H9 (cell line): ENCODE measurements at regions not wholly inside any gene's neighbourhood (a gene's known extent, or its start where the extent isn't known, plus 50 kb on each side); places are given as distances from the start of the nearest gene placed in this dataset.

Experiments used
- DNase-seq: peaks from one replicate; pipeline ENCODE4 v3.0.0-alpha.2; 2017
- H2AFZ ChIP-seq: one replicate; pipeline ENCODE4 v1.6.1; 2013; ENCODE audit warnings: mild to moderate bottlenecking, low read length, control low read depth, moderate library complexity
- H2AK5ac ChIP-seq: 2 replicates; pipeline ENCODE4 v1.6.1; 2013; ENCODE audit warnings: low read length, control low read depth, mixed read lengths; ENCODE audit not compliant: insufficient read length
- H2BK120ac ChIP-seq: one replicate; pipeline ENCODE4 v1.6.1; 2013; ENCODE audit warnings: low read depth, mild to moderate bottlenecking, low read length, control low read depth, inconsistent platforms; ENCODE audit not compliant: poor library complexity, severe bottlenecking
- H2BK12ac ChIP-seq: 2 replicates; pipeline ENCODE4 v1.6.1; 2013; ENCODE audit warnings: low read length, control low read depth, mixed read lengths, low read depth; ENCODE audit not compliant: insufficient read length
- H2BK15ac ChIP-seq: 2 replicates; pipeline ENCODE4 v1.6.1; 2013; ENCODE audit warnings: low read depth, low read length, control low read depth
- H2BK20ac ChIP-seq: one replicate; pipeline ENCODE4 v1.6.1; 2013; ENCODE audit warnings: low read depth, mild to moderate bottlenecking, low read length, control low read depth, inconsistent platforms; ENCODE audit not compliant: poor library complexity, severe bottlenecking
- H2BK5ac ChIP-seq: 2 replicates; pipeline ENCODE4 v1.6.1; 2013; ENCODE audit warnings: low read length, control low read depth, mixed read lengths; ENCODE audit not compliant: insufficient read length
- H3K14ac ChIP-seq: 2 replicates; pipeline ENCODE4 v1.6.1; 2013; ENCODE audit warnings: low read length, control low read depth; ENCODE audit not compliant: insufficient read depth
- H3K18ac ChIP-seq: 2 replicates; pipeline ENCODE4 v1.6.1; 2013; ENCODE audit warnings: low read depth, mild to moderate bottlenecking, mixed read lengths, low read length, control low read depth; ENCODE audit not compliant: insufficient read length
- H3K23ac ChIP-seq: 2 replicates; pipeline ENCODE4 v1.6.1; 2013; ENCODE audit warnings: low read length, control low read depth, mixed read lengths, low read depth; ENCODE audit not compliant: insufficient read length
- H3K23me2 ChIP-seq: 2 replicates; pipeline ENCODE4 v1.6.1; 2013; ENCODE audit warnings: low read depth, mild to moderate bottlenecking, mixed read lengths, low read length, control low read depth; ENCODE audit not compliant: insufficient read length, poor library complexity, severe bottlenecking
- H3K27ac ChIP-seq: 2 replicates; pipeline ENCODE4 v1.5.1; 2013; ENCODE audit warnings: low read length, control low read depth, mixed read lengths, low read depth; ENCODE audit not compliant: insufficient read length
- H3K27me3 ChIP-seq: 2 replicates; pipeline ENCODE4 v1.6.1; 2013; ENCODE audit warnings: low read length, control low read depth, inconsistent platforms; ENCODE audit not compliant: insufficient read depth
- H3K4ac ChIP-seq: 2 replicates; pipeline ENCODE4 v1.6.1; 2013; ENCODE audit warnings: low read depth, mild to moderate bottlenecking, control low read depth, inconsistent platforms, low read length, moderate library complexity
- H3K4me1 ChIP-seq: 2 replicates; pipeline ENCODE4 v1.6.1; 2013; ENCODE audit warnings: low read length, control low read depth, inconsistent platforms; ENCODE audit not compliant: insufficient read depth
- H3K4me2 ChIP-seq: 2 replicates; pipeline ENCODE4 v1.6.1; 2013; ENCODE audit warnings: low read length, control low read depth, mixed read lengths; ENCODE audit not compliant: insufficient read length, insufficient read depth
- H3K56ac ChIP-seq: 2 replicates; pipeline ENCODE4 v1.6.1; 2013; ENCODE audit warnings: low read depth, mild to moderate bottlenecking, mixed read lengths, low read length, control low read depth; ENCODE audit not compliant: insufficient read length
- H3K79me1 ChIP-seq: 2 replicates; pipeline ENCODE4 v1.6.1; 2013; ENCODE audit warnings: low read depth, mild to moderate bottlenecking, moderate library complexity, low read length, control low read depth, inconsistent platforms; ENCODE audit not compliant: insufficient read depth, poor library complexity, severe bottlenecking
- H3K79me2 ChIP-seq: 2 replicates; pipeline ENCODE4 v1.6.1; 2013; ENCODE audit warnings: low read length, control low read depth, inconsistent platforms; ENCODE audit not compliant: insufficient read depth
- H3K9ac ChIP-seq: 2 replicates; pipeline ENCODE4 v1.6.1; 2013; ENCODE audit warnings: low read length, control low read depth, mixed read lengths; ENCODE audit not compliant: insufficient read length; ENCODE audit errors: extremely low read depth
- H3K9me3 ChIP-seq: one replicate; pipeline ENCODE4 v1.6.1; 2013; ENCODE audit warnings: low read depth, low read length, inconsistent platforms; ENCODE audit not compliant: control insufficient read depth
- H3T11ph ChIP-seq: one replicate; pipeline ENCODE4 v1.6.1; 2013; ENCODE audit warnings: mild to moderate bottlenecking, low read length, control low read depth, inconsistent platforms
- H4K20me1 ChIP-seq: one replicate; pipeline ENCODE4 v1.6.1; 2013; ENCODE audit not compliant: control insufficient read depth, insufficient read length, insufficient read depth
- H4K5ac ChIP-seq: 2 replicates; pipeline ENCODE4 v1.6.1; 2013; ENCODE audit warnings: low read depth, mild to moderate bottlenecking, mixed read lengths, low read length, control low read depth; ENCODE audit not compliant: insufficient read length
- H4K8ac ChIP-seq: replicated peaks from 2 replicates; pipeline ENCODE4 v1.6.1; 2013; ENCODE audit warnings: low read length, control low read depth, mixed read lengths, low read depth; ENCODE audit not compliant: insufficient read length
- H4K91ac ChIP-seq: 2 replicates; pipeline ENCODE4 v1.6.1; 2013; ENCODE audit warnings: low read depth, mild to moderate bottlenecking, moderate library complexity, mixed read lengths, low read length, control low read depth; ENCODE audit not compliant: insufficient read length
- H3K27ac Mint-ChIP-seq, 3 experiments: 2 replicates in 2 of 3; 3 replicates in 1 of 3; pipeline ENCODE4 v1.8.0; 2020 to 2021; ENCODE audit warnings: mixed read lengths in 3 of 3, mild to moderate bottlenecking in 1 of 3, moderate library complexity in 1 of 3
- H3K27me3 Mint-ChIP-seq: 2 replicates; pipeline ENCODE4 v1.8.0; 2021; ENCODE audit warnings: low read depth, mild to moderate bottlenecking, moderate library complexity, mixed read lengths
- H3K36me3 Mint-ChIP-seq, 3 experiments: 2 replicates in 2 of 3; 3 replicates in 1 of 3; pipeline ENCODE4 v1.8.0; 2020 to 2021; ENCODE audit warnings: low read depth in 3 of 3, mixed read lengths in 3 of 3; ENCODE audit not compliant: insufficient read depth in 1 of 3
- H3K4me1 Mint-ChIP-seq, 2 experiments: 2 replicates each; pipeline ENCODE4 v1.8.0; 2020; ENCODE audit warnings: mixed read lengths in 2 of 2
- H3K4me3 Mint-ChIP-seq, 2 experiments: 2 replicates in 1 of 2; 3 replicates in 1 of 2; pipeline ENCODE4 v1.8.0; 2020 to 2021; ENCODE audit warnings: mild to moderate bottlenecking in 2 of 2, mixed read lengths in 2 of 2, moderate library complexity in 1 of 2
- H3K9me3 Mint-ChIP-seq, 2 experiments: 2 replicates in 1 of 2; 3 replicates in 1 of 2; pipeline ENCODE4 v1.8.0; 2020; ENCODE audit warnings: mild to moderate bottlenecking in 2 of 2, mixed read lengths in 2 of 2, moderate library complexity in 1 of 2
- WGBS: extraction: QIAGEN DNeasy Blood & Tissue Kit; methylation state at CpG from one replicate; pipeline ENCODE4 v1.1.7; 2013; ENCODE audit warnings: missing lambda C conversion rate, low lambda C conversion rate, mixed read lengths; ENCODE audit not compliant: insufficient read length; ENCODE audit errors: extremely low coverage; 5-methylcytosine and 5-hydroxymethylcytosine counted together
- TF ChIP-seq, protein P1 (sequence below): fragments of 200-600 bp; sonication (generic); conservative IDR thresholded peaks from 3 replicates; pipeline ENCODE4 v1.8.0; 2021; ENCODE audit warnings: antibody characterized with exemption, mild to moderate bottlenecking

DNA sequence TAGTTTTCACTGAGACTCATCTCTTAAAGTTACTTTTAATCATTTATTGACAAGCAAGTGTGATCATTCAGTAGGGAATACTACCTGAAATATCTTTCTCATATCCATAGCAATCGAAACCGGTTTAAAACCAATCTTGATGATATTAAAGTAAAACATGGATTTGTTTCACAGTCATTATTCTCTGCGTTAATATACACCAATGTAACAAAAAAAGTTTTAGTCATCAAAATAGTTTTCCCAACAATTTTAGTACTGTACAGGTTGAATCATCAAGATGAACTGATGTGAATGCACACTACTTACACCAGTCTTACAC is 137.0 kb upstream of the KRAS start:
- Histone ChIP-seq H3K27me3 (no peaks in the 10 kb centered on the region; the same call in 1 of the 2 replicates), H3K9ac (no peak overlapping the region), H4K91ac (no peak overlapping the region), H3T11ph (no peak overlapping the region), H2AFZ (no peak overlapping the region), H3K14ac (no peak overlapping the region), H3K56ac (no peak overlapping the region), H2BK15ac (no peak overlapping the region), H3K23me2 (peaks cover 17% of the 10 kb centered on the region), H4K20me1 (no peaks in the 10 kb centered on the region), H4K5ac (no peak overlapping the region), H2BK120ac (no peak overlapping the region), H3K79me2 (no peaks in the 10 kb centered on the region), H2BK20ac (no peak overlapping the region), H2BK5ac (no peak overlapping the region), H3K4me2 (no peak overlapping the region), H3K4ac (no peak overlapping the region), H3K18ac (no peak overlapping the region), H3K9me3 (no peaks in the 10 kb centered on the region), H3K79me1 (no peaks in the 10 kb centered on the region), H2AK5ac (no peak overlapping the region), H3K27ac (no peak overlapping the region), H3K4me1 (peaks cover 4% of the 10 kb centered on the region; the same call in 1 of the 2 replicates), H4K8ac (no peak overlapping the region), H3K23ac (no peak overlapping the region), H2BK12ac (no peak overlapping the region)
- H3K4me1 Mint-ChIP-seq = peaks cover 15 to 18% of the 10 kb centered on the region in 2 experiments
- no peaks in the 10 kb centered on the region; a peak in 2 of 5 replicates for H3K9me3 Mint-ChIP-seq
- H3K27me3 Mint-ChIP-seq = peaks cover 25% of the 10 kb centered on the region
- H3K4me3 Mint-ChIP-seq = no peak overlapping the region
- no peaks in the 10 kb centered on the region; a peak in 2 of 7 replicates for H3K36me3 Mint-ChIP-seq
- TF ChIP-seq, protein P1, sequence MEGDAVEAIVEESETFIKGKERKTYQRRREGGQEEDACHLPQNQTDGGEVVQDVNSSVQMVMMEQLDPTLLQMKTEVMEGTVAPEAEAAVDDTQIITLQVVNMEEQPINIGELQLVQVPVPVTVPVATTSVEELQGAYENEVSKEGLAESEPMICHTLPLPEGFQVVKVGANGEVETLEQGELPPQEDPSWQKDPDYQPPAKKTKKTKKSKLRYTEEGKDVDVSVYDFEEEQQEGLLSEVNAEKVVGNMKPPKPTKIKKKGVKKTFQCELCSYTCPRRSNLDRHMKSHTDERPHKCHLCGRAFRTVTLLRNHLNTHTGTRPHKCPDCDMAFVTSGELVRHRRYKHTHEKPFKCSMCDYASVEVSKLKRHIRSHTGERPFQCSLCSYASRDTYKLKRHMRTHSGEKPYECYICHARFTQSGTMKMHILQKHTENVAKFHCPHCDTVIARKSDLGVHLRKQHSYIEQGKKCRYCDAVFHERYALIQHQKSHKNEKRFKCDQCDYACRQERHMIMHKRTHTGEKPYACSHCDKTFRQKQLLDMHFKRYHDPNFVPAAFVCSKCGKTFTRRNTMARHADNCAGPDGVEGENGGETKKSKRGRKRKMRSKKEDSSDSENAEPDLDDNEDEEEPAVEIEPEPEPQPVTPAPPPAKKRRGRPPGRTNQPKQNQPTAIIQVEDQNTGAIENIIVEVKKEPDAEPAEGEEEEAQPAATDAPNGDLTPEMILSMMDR = 0 out of 3 replicates have a peak, but pooled peaks have one; percentile 3
- no peak overlapping the region for H3K27ac Mint-ChIP-seq
- DNase-seq = no peak
- no CpG with 5 or more reads among the region's 3 CpGs for WGBS
